Activated T-cell treated with anti-CD3 and anti-CD28 coated beads for 4 hours (primary cell): ENCODE measurements at regions not wholly inside any gene's neighbourhood (a gene's known extent, or its start where the extent isn't known, plus 50 kb on each side); places are given as distances from the start of the nearest gene placed in this dataset.

ENCODE experiments used
- DNase-seq: peaks from one replicate; pipeline ENCODE4 v3.0.0-alpha.2; 2020

DNA sequence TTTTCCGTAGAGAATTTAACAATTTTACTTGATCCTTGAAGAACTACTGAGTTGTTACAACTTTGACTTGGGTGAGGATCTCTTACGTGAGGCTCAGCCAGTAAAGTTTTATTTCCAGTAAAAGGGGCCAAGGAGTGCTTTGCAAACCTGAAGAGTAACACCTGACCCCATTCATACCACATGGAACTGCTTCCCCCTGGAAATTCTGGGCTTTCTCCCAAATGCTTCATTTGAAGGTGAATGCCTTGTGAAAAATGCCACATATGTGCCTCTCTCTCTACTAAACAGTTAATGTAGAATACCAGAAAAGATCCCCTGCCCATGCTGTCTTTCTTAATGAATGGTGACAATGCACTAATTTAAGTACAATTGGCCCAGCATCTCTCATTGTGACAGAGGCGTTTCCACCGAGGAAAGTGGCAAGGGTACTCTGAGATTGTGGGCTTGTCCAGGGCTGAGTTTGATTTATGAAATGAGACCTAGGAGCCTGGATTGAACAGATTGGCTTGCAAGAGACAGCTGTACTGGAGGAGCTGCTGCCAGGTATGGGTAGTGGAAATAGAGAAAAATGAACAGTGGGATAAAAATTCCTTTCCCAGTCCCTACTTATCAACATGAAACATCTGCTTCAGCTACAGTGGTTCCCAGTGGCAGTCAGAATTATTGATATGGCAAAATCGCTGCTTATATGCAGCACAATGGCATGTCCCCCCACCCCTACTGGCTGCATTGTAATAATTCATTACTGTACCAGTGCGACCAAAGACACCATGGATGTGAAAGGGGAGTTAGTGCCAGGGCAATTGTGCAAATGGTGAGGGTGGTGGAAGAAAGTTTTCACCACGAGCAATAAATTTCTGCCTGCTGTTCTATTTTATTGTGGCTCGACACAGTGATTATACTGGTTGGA is 843.7 kb upstream of the WWC1 start:
- DNase-seq, result no peak

GRCh38 chr5:167448376-167448775 is 843.1 kb upstream of the WWC1 start:
- no peak for DNase-seq

DNA sequence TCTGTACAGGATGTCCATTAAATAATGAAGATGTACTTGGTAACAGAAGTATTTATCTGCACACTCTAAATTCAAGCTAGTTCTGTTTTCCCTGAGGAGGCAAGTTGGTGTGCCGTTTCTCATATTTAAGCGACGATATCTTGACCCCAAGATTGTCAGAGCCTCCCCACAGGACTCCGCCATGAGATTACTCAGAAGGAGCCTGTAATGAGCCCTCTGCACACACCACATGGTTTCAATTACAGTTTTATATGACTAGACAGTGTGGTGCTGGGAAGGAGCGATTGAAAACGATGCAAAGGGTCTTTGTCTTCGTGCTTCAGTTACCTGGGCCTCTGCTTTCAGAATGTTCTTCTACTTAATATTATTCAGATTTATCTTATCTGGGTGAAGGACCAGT is 840.4 kb upstream of the WWC1 start:
- no peak for DNase-seq

- no peak for DNase-seq
These were observed 839.3 kb upstream of the WWC1 start for GRCh38 chr5:167452136-167452535.

DNA sequence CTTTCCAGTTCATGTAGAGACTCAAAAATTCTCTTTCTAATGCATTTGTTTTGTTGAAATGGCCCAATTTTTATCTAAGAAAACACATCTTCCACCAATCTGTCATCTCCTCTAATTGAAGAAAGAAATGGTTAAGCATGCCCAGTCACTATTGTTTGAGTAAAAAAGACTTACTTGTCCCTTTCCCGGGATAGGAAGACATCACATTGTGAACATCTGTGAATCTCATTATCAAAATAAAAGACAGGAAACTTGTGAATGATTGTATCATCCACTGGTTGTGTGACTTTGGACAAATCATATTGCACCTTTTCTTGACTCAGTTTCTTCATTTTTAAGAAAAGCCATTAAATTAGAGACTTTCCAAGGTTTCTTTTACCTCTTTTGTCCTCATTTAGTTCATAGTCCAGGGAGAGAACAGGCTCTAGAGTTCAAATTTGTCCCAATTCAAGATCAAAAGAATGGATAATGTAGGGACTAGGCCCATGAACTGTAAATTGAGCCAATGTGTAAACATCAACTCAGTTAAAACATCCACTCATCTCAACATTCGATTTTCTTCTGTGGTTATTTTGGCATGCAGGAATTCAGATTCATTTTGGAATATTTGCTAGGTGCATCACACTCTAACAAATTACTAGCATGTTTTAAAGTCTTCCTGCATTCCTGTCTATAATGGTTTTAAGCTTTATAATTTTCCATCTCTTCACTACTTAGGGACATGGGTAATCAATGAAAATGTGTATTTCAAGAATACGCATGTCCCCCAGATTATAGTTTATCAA is 838.0 kb upstream of the WWC1 start:
- DNase-seq, result no peak

- DNase-seq, result no peak
These were observed 833.0 kb upstream of the WWC1 start for GRCh38 chr5:167458412-167458811.

GRCh38 chr5:167460449-167461020 is 830.9 kb upstream of the WWC1 start:
- DNase-seq, result no peak

DNA sequence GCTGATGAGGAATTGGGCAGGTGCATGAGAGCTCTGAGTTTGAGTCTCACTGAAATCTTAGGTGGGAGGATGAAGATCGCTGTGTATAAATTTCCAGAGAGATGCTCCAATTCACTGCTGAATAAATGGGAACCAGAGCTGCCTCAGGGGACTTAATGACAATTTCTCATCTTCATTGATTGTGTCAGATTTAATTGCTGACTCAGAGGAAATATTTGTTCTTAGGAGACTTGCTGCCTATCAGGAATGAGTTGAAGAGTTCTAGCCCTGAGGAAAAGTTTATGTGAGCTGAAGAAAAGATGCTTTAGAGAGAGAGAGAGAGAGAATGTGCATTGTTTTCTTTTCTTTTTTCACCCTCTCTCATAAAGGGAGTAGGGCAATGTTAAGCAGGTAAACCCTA is 827.5 kb upstream of the WWC1 start:
- no peak for DNase-seq

DNA sequence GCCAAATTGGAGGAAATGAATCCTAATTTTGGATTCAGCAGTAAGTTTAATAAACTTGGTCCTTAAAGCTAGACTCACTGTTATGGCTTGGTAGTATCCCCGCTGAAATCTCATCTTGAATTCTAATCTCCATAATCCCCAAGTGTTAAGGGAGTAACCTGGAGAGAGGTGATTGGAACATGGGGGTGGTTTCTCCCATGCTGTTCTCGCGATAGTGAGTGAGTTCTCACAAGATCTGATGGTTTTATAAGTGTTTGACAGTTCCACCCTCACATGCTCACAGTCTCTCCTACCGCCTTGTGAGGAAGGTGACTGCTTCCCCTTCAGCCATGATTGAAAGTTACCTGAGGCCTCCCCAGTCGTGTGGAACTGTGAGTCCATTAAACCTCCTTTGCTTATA is 824.5 kb upstream of the WWC1 start:
- DNase-seq, result no peak

DNA sequence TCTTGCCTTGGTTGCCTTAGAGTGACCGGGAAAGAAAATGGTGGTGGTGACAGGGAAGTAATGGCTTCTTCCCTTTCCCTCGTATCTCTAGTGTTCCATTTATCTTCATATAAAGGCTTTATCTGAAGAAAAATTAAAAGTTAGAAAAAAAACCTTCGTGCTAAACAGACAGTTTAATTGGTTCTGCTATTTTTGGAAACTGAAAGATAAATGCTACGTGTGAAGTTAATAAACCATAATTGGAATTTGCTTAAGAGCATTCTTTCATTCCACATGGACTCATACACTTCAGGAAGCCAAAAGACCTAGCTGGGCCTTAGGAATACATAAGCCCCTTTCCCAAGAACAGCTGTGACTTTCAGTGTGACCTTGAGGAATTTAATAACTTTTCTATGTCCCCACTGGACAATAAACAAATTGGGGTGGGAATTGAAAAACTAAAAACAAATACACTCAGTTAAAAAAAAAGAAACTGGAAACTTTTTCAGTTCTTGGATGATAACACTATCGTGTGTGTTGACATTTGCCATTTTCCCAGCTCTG is 818.8 kb upstream of the WWC1 start:
- no peak for DNase-seq

DNA sequence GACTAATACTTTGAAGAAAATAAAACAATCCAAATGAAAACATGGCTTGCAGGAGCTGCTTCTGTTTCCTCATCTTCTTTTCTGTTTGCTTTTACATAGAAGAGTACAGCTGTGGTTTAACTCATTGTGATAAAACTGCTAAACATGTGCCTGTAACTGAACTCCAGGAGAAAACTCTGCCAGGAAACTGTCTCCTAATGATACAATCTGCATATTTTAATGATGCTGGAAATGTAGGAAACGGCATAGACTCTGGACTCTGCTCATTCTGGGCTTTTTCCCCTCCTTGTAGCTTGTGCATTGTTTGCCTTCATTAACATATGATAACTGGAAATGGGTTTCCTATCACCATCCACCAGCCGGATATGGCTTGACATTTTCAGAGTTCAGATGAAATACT is 813.3 kb upstream of the WWC1 start:
- DNase-seq, result no peak

- no peak for DNase-seq
These were observed 811.7 kb upstream of the WWC1 start for GRCh38 chr5:167479779-167480178.

GRCh38 chr5:167481345-167481744 is 810.1 kb upstream of the WWC1 start:
- no peak for DNase-seq

GRCh38 chr5:167482555-167482954 is 808.9 kb upstream of the WWC1 start:
- no peak for DNase-seq

GRCh38 chr5:167485061-167485774 is 806.2 kb upstream of the WWC1 start:
- no peak for DNase-seq

DNA sequence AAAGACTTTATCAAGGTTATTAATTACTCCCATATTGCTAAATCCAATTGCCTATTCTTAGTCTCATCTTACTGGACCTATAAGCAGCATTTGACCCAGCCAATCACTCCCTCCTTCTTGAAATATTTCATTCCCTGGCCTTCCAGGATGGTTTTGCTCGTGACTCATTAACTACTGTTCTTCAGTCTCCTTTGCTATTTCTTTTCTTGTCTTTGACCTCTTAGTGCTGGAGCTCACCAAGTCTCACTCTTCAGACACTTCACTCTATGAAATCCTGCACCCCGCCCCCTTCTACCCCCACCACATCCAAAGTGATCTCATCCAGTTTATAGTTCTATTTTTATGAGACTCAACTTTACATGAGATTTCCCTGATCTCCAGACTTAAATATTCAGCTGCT is 803.1 kb upstream of the WWC1 start:
- DNase-seq, result no peak

DNA sequence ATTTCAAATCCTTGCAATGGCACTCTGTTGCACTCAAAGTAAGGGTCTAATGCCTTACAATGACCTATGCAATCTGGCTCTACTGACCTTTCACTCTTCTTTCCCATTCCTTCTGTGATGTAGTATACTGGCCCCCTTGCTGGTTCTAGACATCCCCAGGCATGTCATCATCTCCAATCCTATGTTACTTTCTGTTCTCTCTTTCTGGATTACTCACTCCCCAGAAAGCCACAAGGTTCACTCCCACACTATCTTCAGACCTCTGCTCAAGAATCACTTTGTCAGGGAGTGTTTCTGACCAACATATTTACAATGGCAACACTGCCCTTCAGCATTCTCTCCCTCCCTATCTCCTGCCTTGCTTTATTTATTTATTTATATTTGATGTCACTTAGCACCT is 802.2 kb upstream of the WWC1 start:
- DNase-seq, result no peak

DNA sequence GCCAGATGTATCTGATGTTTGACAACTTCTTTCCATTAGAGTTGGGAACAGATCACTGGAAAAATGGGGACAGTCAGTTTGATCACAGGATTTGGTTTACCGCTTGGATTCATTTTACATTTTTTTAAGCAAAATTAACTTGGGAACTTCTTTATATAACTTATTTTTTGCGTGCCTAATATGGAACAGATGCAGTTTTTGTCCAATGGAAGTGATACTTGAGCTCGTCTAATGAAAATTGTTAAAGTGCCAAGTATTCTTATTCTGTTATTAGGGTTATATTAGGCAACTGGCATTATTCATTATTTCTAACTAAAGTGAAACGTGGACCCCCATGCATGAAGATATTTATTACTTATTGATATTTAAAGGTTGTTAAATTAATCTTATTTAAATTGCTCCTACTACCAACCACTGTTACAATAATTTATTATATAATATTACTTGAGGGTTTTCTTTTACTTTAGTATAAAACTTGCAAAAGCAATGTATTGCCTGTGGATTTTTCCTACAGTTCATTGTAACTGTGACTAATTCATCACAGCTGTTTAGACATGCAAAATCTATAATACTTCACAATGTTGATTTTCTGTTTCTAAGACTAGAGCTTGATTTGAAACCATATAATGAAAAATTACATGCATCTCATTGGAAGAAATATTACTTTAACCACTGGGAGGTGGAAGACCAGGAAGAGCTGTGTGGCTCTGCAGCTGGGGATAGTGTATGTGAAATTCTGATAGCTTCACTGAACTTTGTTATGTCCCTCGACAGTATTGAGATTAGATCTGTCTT is 787.3 kb upstream of the WWC1 start:
- DNase-seq, result no peak

GRCh38 chr5:167507463-167508233 is 783.8 kb upstream of the WWC1 start:
- no peak for DNase-seq

GRCh38 chr5:167509076-167509475 is 782.4 kb upstream of the WWC1 start:
- no peak for DNase-seq

DNA sequence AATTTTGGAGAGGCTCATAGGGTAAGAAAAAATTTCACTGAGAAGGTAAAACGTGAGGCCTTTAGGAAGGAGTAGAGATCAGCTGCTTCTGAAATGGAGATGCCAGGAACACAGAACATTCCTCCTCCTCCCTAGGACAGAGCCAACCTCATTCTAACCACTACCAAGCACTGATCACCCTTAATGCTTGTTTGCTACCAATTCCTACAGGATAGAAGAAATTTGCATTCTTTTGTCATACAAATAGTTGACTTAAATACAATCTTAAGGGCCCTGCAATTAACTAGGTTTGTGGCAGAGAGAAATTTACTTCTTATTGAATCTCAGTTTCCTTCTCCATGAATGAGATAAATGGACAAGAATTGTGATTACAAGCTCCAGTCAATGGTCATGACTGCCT is 780.2 kb upstream of the WWC1 start:
- no peak for DNase-seq
